Liver (tissue), 8 donors: ENCODE measurements at regions not wholly inside any gene's neighbourhood (a gene's known extent, or its start where the extent isn't known, plus 50 kb on each side); places are given as distances from the start of the nearest gene placed in this dataset.

Experiments used
- DNase-seq: peaks from one replicate; pipeline ENCODE4 v3.0.0-alpha.2; 2017; ENCODE audit warnings: low spot score
- H3K27ac ChIP-seq, 2 donors: one replicate each; pipeline ENCODE4 v1.7.0; 2013; ENCODE audit warnings: inconsistent platforms in 2 of 2, low read length in 2 of 2, control low read depth in 1 of 2, low read depth in 1 of 2, mild to moderate bottlenecking in 1 of 2
- H3K27me3 ChIP-seq, 4 donors: one replicate each; pipeline versions ENCODE4 v1.6.1 to v1.7.0; 2013; ENCODE audit warnings: low read length in 3 of 4, inconsistent platforms in 1 of 4, mild to moderate bottlenecking in 1 of 4, moderate library complexity in 1 of 4; ENCODE audit not compliant: control insufficient read depth in 4 of 4, insufficient read depth in 4 of 4
- H3K36me3 ChIP-seq, 4 donors: one replicate each; pipeline versions ENCODE4 v1.6.1 to v1.7.0; 2013; ENCODE audit warnings: low read length in 3 of 4, mild to moderate bottlenecking in 3 of 4, low read depth in 1 of 4, moderate library complexity in 1 of 4; ENCODE audit not compliant: control insufficient read depth in 4 of 4, insufficient read depth in 3 of 4
- H3K4me1 ChIP-seq, 4 donors: one replicate each; pipeline versions ENCODE4 v1.6.1 to v1.7.0; 2013; ENCODE audit warnings: low read length in 3 of 4, mild to moderate bottlenecking in 3 of 4, moderate library complexity in 1 of 4; ENCODE audit not compliant: control insufficient read depth in 4 of 4, insufficient read depth in 4 of 4
- H3K4me3 ChIP-seq, 3 donors: one replicate each; pipeline versions ENCODE4 v1.6.1 to v1.7.0; 2013; ENCODE audit warnings: low read length in 3 of 3, control low read depth in 1 of 3, low read depth in 1 of 3, mild to moderate bottlenecking in 1 of 3
- H3K9ac ChIP-seq, 2 donors: one replicate each; pipeline ENCODE4 v1.7.0; 2013; ENCODE audit warnings: low read length in 2 of 2, mild to moderate bottlenecking in 2 of 2, moderate library complexity in 2 of 2, control low read depth in 1 of 2, low read depth in 1 of 2
- H3K9me3 ChIP-seq, 4 donors: one replicate each; pipeline versions ENCODE4 v1.6.1 to v1.7.0; 2013; ENCODE audit warnings: low read length in 3 of 4; ENCODE audit not compliant: control insufficient read depth in 4 of 4
- EGR1 ChIP-seq, 2 donors: IDR thresholded peaks; 2 replicates each; pipeline ENCODE4 v1.6.1; 2016 to 2018; ENCODE audit warnings: antibody characterized with exemption in 2 of 2, low read depth in 2 of 2
- FOXA1 ChIP-seq: IDR thresholded peaks from 2 replicates; pipeline ENCODE4 v1.6.1; 2016; ENCODE audit warnings: antibody characterized with exemption
- FOXA2 ChIP-seq: IDR thresholded peaks from 2 replicates; pipeline ENCODE4 v1.6.1; 2016; ENCODE audit warnings: antibody characterized with exemption
- GABPA ChIP-seq, 2 donors: IDR thresholded peaks in 1 of 2; conservative IDR thresholded peaks in 1 of 2; 2 replicates each; pipeline ENCODE4 v1.6.1; 2016; ENCODE audit warnings: antibody characterized with exemption in 2 of 2, mild to moderate bottlenecking in 1 of 2, moderate library complexity in 1 of 2
- HNF4A ChIP-seq, 2 donors: conservative IDR thresholded peaks; 2 replicates each; pipeline ENCODE4 v1.6.1; 2016; ENCODE audit warnings: antibody characterized with exemption in 2 of 2, mild to moderate bottlenecking in 2 of 2
- HNF4G ChIP-seq: IDR thresholded peaks from 2 replicates; pipeline ENCODE4 v1.6.1; 2016; ENCODE audit warnings: antibody characterized with exemption
- JUND ChIP-seq, 2 donors: IDR thresholded peaks; 2 replicates each; pipeline ENCODE4 v1.6.1; 2016; ENCODE audit warnings: antibody characterized with exemption in 2 of 2
- NR2F2 ChIP-seq: IDR thresholded peaks from 2 replicates; pipeline ENCODE4 v1.6.1; 2016; ENCODE audit warnings: antibody characterized with exemption
- RAD21 ChIP-seq, 2 donors: IDR thresholded peaks; 2 replicates each; pipeline ENCODE4 v1.6.1; 2016; ENCODE audit warnings: antibody characterized with exemption in 2 of 2, mild to moderate bottlenecking in 2 of 2
- RXRA ChIP-seq, 2 donors: IDR thresholded peaks; 2 replicates each; pipeline ENCODE4 v1.6.1; 2017 to 2018; ENCODE audit warnings: antibody characterized with exemption in 2 of 2, mild to moderate bottlenecking in 1 of 2
- SP1 ChIP-seq: IDR thresholded peaks from 2 replicates; pipeline ENCODE4 v1.6.1; 2018; ENCODE audit warnings: antibody characterized with exemption, mild to moderate bottlenecking
- TAF1 ChIP-seq: conservative IDR thresholded peaks from 2 replicates; pipeline ENCODE4 v1.6.1; 2016; ENCODE audit warnings: antibody characterized with exemption, mild to moderate bottlenecking
- YY1 ChIP-seq: IDR thresholded peaks from 2 replicates; pipeline ENCODE4 v1.6.1; 2016; ENCODE audit warnings: antibody characterized with exemption, mild to moderate bottlenecking
- WGBS: extraction: QIAGEN DNeasy Blood & Tissue Kit; methylation state at CpG from one replicate; pipeline ENCODE4 v1.1.7; 2013; 5-methylcytosine and 5-hydroxymethylcytosine counted together
- TF ChIP-seq, protein P1 (sequence below): IDR thresholded peaks from 2 replicates; pipeline ENCODE4 v1.6.1; 2016; ENCODE audit warnings: antibody characterized with exemption
- TF ChIP-seq, protein P2 (sequence below): IDR thresholded peaks from 2 replicates; pipeline ENCODE4 v1.6.1; 2016; ENCODE audit warnings: antibody characterized with exemption
- TF ChIP-seq, protein P3 (sequence below): fragments of 150-350 bp; IDR thresholded peaks from 2 replicates; pipeline ENCODE4 v1.5.1; 2017; ENCODE audit warnings: improper control_type of control experiment, low read depth, low read length; ENCODE audit not compliant: missing input control
- TF ChIP-seq, protein P4 (sequence below): IDR thresholded peaks from 2 replicates; pipeline ENCODE4 v1.6.1; 2016; ENCODE audit warnings: antibody characterized with exemption
- TF ChIP-seq, protein P5 (sequence below): IDR thresholded peaks from 2 replicates; pipeline ENCODE4 v1.6.1; 2016; ENCODE audit warnings: antibody characterized with exemption, mild to moderate bottlenecking
- donor health status: healthy.
- donor health status: healthy.
- donor health status: healthy.
- donor health status: healthy.
- donor health status: healthy.

DNA sequence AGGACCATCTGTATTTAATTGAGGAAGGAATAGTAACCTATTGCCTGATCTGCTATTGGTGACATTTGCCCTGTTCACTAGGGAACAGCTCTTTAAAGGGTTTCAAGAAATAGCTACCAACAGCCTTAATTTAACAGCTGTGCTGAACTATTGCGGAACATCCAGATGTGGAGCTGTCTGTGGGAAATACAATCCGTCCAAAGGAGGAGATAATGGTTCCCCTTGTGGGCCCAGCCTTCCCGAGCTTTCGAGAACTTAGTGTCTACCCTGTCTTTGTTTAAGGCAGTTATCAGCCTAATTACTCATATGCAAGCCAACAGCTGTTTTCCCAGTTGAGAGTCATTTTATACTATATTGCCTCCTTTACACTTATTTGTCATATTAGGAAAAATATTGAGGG, 398.6 kb downstream of the WDR72 start:
- H3K36me3 ChIP-seq: no peaks in the 10 kb centered on the region
- H3K9ac ChIP-seq: no peak overlapping the region
- H3K27me3 ChIP-seq: no peaks in the 10 kb centered on the region
- H3K4me1 ChIP-seq: no peaks in the 10 kb centered on the region
- H3K27ac ChIP-seq: no peak overlapping the region
- 88% methylated on average over 4 of the region's 4 CpGs for WGBS
- H3K9me3 ChIP-seq: no peaks in the 10 kb centered on the region
- no peak overlapping the region for H3K4me3 ChIP-seq
- DNase-seq: no peak
- no peak for TF ChIP-seq TAF1
- TF ChIP-seq FOXA2: no peak
- no peak for TF ChIP-seq HNF4A (conservative IDR thresholded peaks at IDR 0.05)
- no peak for TF ChIP-seq JUND (IDR thresholded peaks at IDR 0.05)

DNA sequence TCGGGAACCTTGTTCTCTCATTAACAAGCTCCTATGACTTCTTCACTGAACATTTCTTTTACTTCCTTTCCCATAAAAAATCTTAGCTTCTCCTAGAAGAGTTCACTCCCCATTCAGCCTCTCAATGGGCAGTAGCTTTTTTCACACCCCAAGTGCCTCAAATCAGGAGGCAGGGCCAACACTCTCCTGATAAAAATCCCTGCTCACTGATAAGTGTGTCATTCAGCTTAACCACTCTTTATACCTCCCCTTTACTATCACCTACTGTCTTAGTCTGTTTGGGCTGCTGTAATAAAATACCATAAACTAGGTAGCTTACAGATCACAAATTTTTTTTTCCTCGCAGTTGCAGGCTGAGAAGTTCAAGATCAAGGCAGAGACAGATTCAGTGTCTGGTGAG, 400.4 kb downstream of the WDR72 start:
- WGBS: 92% methylated on average over 2 of the region's 2 CpGs
- DNase-seq: no peak
- Histone ChIP-seq H3K9ac (no peak overlapping the region), H3K27ac (no peak overlapping the region), H3K36me3 (no peaks in the 10 kb centered on the region), H3K9me3 (no peaks in the 10 kb centered on the region), H3K4me1 (no peaks in the 10 kb centered on the region), H3K4me3 (no peak overlapping the region), H3K27me3 (no peaks in the 10 kb centered on the region)
- TF ChIP-seq, protein P1, sequence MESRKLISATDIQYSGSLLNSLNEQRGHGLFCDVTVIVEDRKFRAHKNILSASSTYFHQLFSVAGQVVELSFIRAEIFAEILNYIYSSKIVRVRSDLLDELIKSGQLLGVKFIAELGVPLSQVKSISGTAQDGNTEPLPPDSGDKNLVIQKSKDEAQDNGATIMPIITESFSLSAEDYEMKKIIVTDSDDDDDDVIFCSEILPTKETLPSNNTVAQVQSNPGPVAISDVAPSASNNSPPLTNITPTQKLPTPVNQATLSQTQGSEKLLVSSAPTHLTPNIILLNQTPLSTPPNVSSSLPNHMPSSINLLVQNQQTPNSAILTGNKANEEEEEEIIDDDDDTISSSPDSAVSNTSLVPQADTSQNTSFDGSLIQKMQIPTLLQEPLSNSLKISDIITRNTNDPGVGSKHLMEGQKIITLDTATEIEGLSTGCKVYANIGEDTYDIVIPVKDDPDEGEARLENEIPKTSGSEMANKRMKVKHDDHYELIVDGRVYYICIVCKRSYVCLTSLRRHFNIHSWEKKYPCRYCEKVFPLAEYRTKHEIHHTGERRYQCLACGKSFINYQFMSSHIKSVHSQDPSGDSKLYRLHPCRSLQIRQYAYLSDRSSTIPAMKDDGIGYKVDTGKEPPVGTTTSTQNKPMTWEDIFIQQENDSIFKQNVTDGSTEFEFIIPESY: no peak
- TF ChIP-seq TAF1 (no peak), HNF4G (no peak), RAD21 (IDR thresholded peaks at IDR 0.05) (no peak), SP1 (no peak)

DNA sequence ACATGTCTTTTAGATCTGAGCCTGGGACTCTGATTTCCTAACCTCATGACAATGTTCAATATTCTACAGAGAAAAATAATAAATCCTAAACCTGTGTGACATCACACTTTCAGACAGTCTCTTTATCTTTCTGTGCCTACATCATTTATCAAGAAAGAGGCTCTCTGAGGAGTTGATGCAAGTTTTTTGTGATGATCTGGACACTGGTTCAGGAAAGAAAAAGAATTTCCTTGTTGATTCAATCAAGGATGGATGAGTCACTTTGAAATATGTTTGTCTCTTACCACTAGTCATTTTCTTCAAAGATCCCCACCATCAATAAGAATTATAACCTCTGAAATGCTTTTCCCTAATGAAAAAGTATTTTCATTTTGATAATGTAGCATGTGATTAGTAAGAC, 404.6 kb downstream of the WDR72 start:
- no peak overlapping the region for H3K9ac ChIP-seq

More for the DNA sequence above, 404.6 kb downstream of the WDR72 start:
- Histone ChIP-seq H3K27ac (no peak overlapping the region), H3K4me3 (no peak overlapping the region), H3K9me3 (no peaks in the 10 kb centered on the region), H3K27me3 (no peaks in the 10 kb centered on the region), H3K36me3 (no peaks in the 10 kb centered on the region), H3K4me1 (no peaks in the 10 kb centered on the region)
- DNase-seq: no peak
- TF ChIP-seq HNF4G: no peak
- TF ChIP-seq HNF4A (conservative IDR thresholded peaks at IDR 0.05): no peak
- TF ChIP-seq RAD21 (IDR thresholded peaks at IDR 0.05): no peak
- no peak for TF ChIP-seq NR2F2
- TF ChIP-seq SP1: no peak
- TF ChIP-seq, protein P2, sequence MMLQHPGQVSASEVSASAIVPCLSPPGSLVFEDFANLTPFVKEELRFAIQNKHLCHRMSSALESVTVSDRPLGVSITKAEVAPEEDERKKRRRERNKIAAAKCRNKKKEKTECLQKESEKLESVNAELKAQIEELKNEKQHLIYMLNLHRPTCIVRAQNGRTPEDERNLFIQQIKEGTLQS: no peak
- no peak for TF ChIP-seq EGR1 (IDR thresholded peaks at IDR 0.05; ENCODE audit: low read depth in 2 of 2)
- TF ChIP-seq, protein P3, sequence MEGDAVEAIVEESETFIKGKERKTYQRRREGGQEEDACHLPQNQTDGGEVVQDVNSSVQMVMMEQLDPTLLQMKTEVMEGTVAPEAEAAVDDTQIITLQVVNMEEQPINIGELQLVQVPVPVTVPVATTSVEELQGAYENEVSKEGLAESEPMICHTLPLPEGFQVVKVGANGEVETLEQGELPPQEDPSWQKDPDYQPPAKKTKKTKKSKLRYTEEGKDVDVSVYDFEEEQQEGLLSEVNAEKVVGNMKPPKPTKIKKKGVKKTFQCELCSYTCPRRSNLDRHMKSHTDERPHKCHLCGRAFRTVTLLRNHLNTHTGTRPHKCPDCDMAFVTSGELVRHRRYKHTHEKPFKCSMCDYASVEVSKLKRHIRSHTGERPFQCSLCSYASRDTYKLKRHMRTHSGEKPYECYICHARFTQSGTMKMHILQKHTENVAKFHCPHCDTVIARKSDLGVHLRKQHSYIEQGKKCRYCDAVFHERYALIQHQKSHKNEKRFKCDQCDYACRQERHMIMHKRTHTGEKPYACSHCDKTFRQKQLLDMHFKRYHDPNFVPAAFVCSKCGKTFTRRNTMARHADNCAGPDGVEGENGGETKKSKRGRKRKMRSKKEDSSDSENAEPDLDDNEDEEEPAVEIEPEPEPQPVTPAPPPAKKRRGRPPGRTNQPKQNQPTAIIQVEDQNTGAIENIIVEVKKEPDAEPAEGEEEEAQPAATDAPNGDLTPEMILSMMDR: no peak
- TF ChIP-seq, protein P4, sequence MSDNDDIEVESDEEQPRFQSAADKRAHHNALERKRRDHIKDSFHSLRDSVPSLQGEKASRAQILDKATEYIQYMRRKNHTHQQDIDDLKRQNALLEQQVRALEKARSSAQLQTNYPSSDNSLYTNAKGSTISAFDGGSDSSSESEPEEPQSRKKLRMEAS: no peak
- no peak for TF ChIP-seq GABPA (IDR thresholded peaks at IDR 0.05 in 1 of 2, conservative IDR thresholded peaks at IDR 0.05 in 1 of 2)
- TF ChIP-seq FOXA1: no peak
- TF ChIP-seq, protein P1: no peak
- TF ChIP-seq TAF1: no peak
- TF ChIP-seq, protein P5, sequence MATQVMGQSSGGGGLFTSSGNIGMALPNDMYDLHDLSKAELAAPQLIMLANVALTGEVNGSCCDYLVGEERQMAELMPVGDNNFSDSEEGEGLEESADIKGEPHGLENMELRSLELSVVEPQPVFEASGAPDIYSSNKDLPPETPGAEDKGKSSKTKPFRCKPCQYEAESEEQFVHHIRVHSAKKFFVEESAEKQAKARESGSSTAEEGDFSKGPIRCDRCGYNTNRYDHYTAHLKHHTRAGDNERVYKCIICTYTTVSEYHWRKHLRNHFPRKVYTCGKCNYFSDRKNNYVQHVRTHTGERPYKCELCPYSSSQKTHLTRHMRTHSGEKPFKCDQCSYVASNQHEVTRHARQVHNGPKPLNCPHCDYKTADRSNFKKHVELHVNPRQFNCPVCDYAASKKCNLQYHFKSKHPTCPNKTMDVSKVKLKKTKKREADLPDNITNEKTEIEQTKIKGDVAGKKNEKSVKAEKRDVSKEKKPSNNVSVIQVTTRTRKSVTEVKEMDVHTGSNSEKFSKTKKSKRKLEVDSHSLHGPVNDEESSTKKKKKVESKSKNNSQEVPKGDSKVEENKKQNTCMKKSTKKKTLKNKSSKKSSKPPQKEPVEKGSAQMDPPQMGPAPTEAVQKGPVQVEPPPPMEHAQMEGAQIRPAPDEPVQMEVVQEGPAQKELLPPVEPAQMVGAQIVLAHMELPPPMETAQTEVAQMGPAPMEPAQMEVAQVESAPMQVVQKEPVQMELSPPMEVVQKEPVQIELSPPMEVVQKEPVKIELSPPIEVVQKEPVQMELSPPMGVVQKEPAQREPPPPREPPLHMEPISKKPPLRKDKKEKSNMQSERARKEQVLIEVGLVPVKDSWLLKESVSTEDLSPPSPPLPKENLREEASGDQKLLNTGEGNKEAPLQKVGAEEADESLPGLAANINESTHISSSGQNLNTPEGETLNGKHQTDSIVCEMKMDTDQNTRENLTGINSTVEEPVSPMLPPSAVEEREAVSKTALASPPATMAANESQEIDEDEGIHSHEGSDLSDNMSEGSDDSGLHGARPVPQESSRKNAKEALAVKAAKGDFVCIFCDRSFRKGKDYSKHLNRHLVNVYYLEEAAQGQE: no peak
- TF ChIP-seq YY1: no peak
- no peak for TF ChIP-seq RXRA (IDR thresholded peaks at IDR 0.05)
- TF ChIP-seq JUND (IDR thresholded peaks at IDR 0.05): no peak
- TF ChIP-seq FOXA2: no peak
